Ovary (tissue), 7 donors: ENCODE measurements at regions not wholly inside any gene's neighbourhood (a gene's known extent, or its start where the extent isn't known, plus 50 kb on each side); places are given as distances from the start of the nearest gene placed in this dataset.

Experiments used
- DNase-seq, 5 donors: peaks; one replicate each; pipeline ENCODE4 v3.0.0-alpha.2; 2019 to 2020
- H3K27ac ChIP-seq, 2 donors: fragments of 200-600 bp; one replicate each; pipeline versions ENCODE4 v1.5.1 to v1.8.0; 2019 to 2022
- H3K27me3 ChIP-seq: fragments of 200-600 bp; one replicate; pipeline ENCODE4 v1.8.0; 2022
- H3K36me3 ChIP-seq: fragments of 200-600 bp; sonication (generic); one replicate; pipeline ENCODE4 v1.5.1; 2019
- H3K4me1 ChIP-seq: one replicate; pipeline ENCODE4 v1.8.1; 2013; ENCODE audit warnings: mild to moderate bottlenecking, moderate library complexity; ENCODE audit not compliant: insufficient read depth
- H3K4me3 ChIP-seq: fragments of 200-600 bp; sonication (generic); one replicate; pipeline ENCODE4 v1.5.1; 2017
- H3K9me3 ChIP-seq, 2 donors: fragments of 200-600 bp in 1 of 2; sonication (generic) in 1 of 2; one replicate each; pipeline versions ENCODE4 v1.5.1 to v1.8.1; 2013 to 2019; ENCODE audit warnings: mild to moderate bottlenecking in 1 of 2, moderate library complexity in 1 of 2
- CTCF ChIP-seq, 3 donors: fragments of 450-650 bp in 2 of 3; fragments of 200-600 bp in 1 of 3; IDR thresholded peaks; one replicate each; pipeline versions ENCODE4 v1.5.1 to v1.8.0; 2016 to 2022; ENCODE audit warnings: antibody characterized with exemption in 3 of 3, mild to moderate bottlenecking in 1 of 3
- EP300 ChIP-seq: sonication (generic); formaldehyde crosslinking; IDR thresholded peaks from one replicate; pipeline ENCODE4 v1.6.1; 2017; ENCODE audit warnings: antibody characterized with exemption
- POLR2A ChIP-seq: fragments of 450-650 bp; IDR thresholded peaks from one replicate; pipeline ENCODE4 v1.6.1; 2017; ENCODE audit warnings: antibody characterized with exemption, mild to moderate bottlenecking, moderate library complexity
- WGBS, 3 donors: extraction: QIAGEN DNeasy Blood & Tissue Kit in 1 of 3; methylation state at CpG; one replicate each; pipeline versions ENCODE4 v1.1.5 to v1.1.7; 2013 to 2017; 5-methylcytosine and 5-hydroxymethylcytosine counted together
- intact Hi-C, 4 donors: fragments of 100-400 bp; cut with DNase I; formaldehyde crosslinking; loops; one replicate each; pipeline versions ENCODE4 v1.11.0 to v1.15.1; 2022 to 2023
- donor health status: DM: no; HTN: no; CAD: no; lungs with moderate emphysema.
- donor health status: DM: no; HTN: no; CAD: no.
- donor health status: Bipolar disorder and iron deficiency.
- donor health status: DM: no; HTN: no; CAD: no.
- donor health status: DM: yes; HTN: yes; CAD: no.

- Histone ChIP-seq H3K4me3 (no peak overlapping the region), H3K27me3 (no peaks in the 10 kb centered on the region), H3K4me1 (no peaks in the 10 kb centered on the region), H3K27ac (no peak overlapping the region), H3K36me3 (no peaks in the 10 kb centered on the region), H3K9me3 (no peaks in the 10 kb centered on the region)
- intact Hi-C loops = no loop called here
- TF ChIP-seq POLR2A (no peak), EP300 (no peak), CTCF (IDR thresholded peaks at IDR 0.05) (no peak)
- 71 to 78% (median 76%) methylated on average over 5 of the region's 5 CpGs for WGBS, 3 donors
- DNase-seq = no peak
Measured at GRCh38 chr2:239604861-239605260, 204.0 kb upstream of the HDAC4 start.

GRCh38 chr2:239603411-239604356, 202.9 kb upstream of the HDAC4 start:
- TF ChIP-seq POLR2A (no peak), CTCF (IDR thresholded peaks at IDR 0.05) (no peak), EP300 (no peak)
- intact Hi-C loops = no loop called here
- Histone ChIP-seq H3K27me3 (no peaks in the 10 kb centered on the region), H3K4me1 (no peaks in the 10 kb centered on the region), H3K36me3 (no peaks in the 10 kb centered on the region), H3K9me3 (no peaks in the 10 kb centered on the region), H3K4me3 (no peak overlapping the region), H3K27ac (no peak overlapping the region)
- 89 to 91% (median 90%) methylated on average over 11 of the region's 11 CpGs for WGBS, 3 donors
- DNase-seq = peak in 1 of 5 donors; percentile 1

- Histone ChIP-seq H3K9me3 (no peaks in the 10 kb centered on the region), H3K27me3 (no peaks in the 10 kb centered on the region), H3K4me1 (no peaks in the 10 kb centered on the region), H3K27ac (no peak overlapping the region), H3K36me3 (no peaks in the 10 kb centered on the region), H3K4me3 (no peak overlapping the region)
- WGBS, 3 donors = 80 to 83% (median 81%) methylated on average over 30 of the region's 30 CpGs
- intact Hi-C loops = no loop called here
- TF ChIP-seq CTCF (IDR thresholded peaks at IDR 0.05) = no peak
- TF ChIP-seq POLR2A = no peak
- TF ChIP-seq EP300 = no peak
- DNase-seq = peak in 1 of 5 donors; percentile 7
Measured at GRCh38 chr2:239602290-239603282, 201.8 kb upstream of the HDAC4 start.

- no peaks in the 10 kb centered on the region for H3K27me3 ChIP-seq
- no peak overlapping the region for H3K4me3 ChIP-seq
- TF ChIP-seq POLR2A (no peak), CTCF (IDR thresholded peaks at IDR 0.05) (no peak), EP300 (no peak)
- H3K4me1 ChIP-seq = no peaks in the 10 kb centered on the region
- WGBS, 3 donors = 90 to 97% (median 95%) methylated on average over 7 of the region's 7 CpGs
- no peaks in the 10 kb centered on the region for H3K9me3 ChIP-seq
- no peak overlapping the region for H3K27ac ChIP-seq
- peak in 1 of 5 donors; percentile 5 for DNase-seq
- intact Hi-C loops = no loop called here
- no peaks in the 10 kb centered on the region for H3K36me3 ChIP-seq
Measured at GRCh38 chr2:239601880-239602279, 201.1 kb upstream of the HDAC4 start.
